CD14-positive monocyte (primary cell): ENCODE measurements at regions not wholly inside any gene's neighbourhood (a gene's known extent, or its start where the extent isn't known, plus 50 kb on each side); places are given as distances from the start of the nearest gene placed in this dataset.

Experiments
- DNase-seq, 3 donors: peaks; one replicate each; pipeline ENCODE4 v3.0.0-alpha.2; 2011 to 2022
- H2AFZ ChIP-seq: 2 replicates; pipeline ENCODE4 v1.6.0; 2012; ENCODE audit warnings: mild to moderate bottlenecking, low read depth, low read length, inconsistent platforms; ENCODE audit not compliant: insufficient read depth, poor library complexity, severe bottlenecking
- H3K27ac ChIP-seq, 2 donors: 1 replicate in 1 of 2; 2 replicates in 1 of 2; pipeline ENCODE4 v1.5.1; 2012 to 2013; ENCODE audit warnings: low read length in 2 of 2, control low read depth in 1 of 2, inconsistent platforms in 1 of 2, low read depth in 1 of 2, mild to moderate bottlenecking in 1 of 2
- H3K27me3 ChIP-seq, 2 donors: one replicate each; pipeline versions ENCODE4 v1.6.0 to v1.6.1; 2011 to 2013; ENCODE audit warnings: low read length in 2 of 2; ENCODE audit not compliant: control insufficient read depth in 2 of 2, insufficient read depth in 2 of 2
- H3K36me3 ChIP-seq, 2 donors: replicated peaks in 1 of 2; 1 replicate in 1 of 2; 2 replicates in 1 of 2; pipeline versions ENCODE4 v1.5.1 to v1.6.1; 2012 to 2013; ENCODE audit warnings: low read length in 2 of 2, control low read depth in 1 of 2, inconsistent platforms in 1 of 2, mild to moderate bottlenecking in 1 of 2; ENCODE audit not compliant: insufficient read depth in 2 of 2, control insufficient read depth in 1 of 2
- H3K4me1 ChIP-seq, 2 donors: 1 replicate in 1 of 2; 2 replicates in 1 of 2; pipeline versions ENCODE4 v1.5.1 to v1.6.1; 2012 to 2013; ENCODE audit warnings: low read length in 2 of 2, control low read depth in 1 of 2, inconsistent platforms in 1 of 2, mild to moderate bottlenecking in 1 of 2, moderate library complexity in 1 of 2; ENCODE audit not compliant: insufficient read depth in 2 of 2, control insufficient read depth in 1 of 2
- H3K4me2 ChIP-seq: replicated peaks from 2 replicates; pipeline ENCODE3; 2012; ENCODE audit warnings: low read length, moderate library complexity, mild to moderate bottlenecking; ENCODE audit not compliant: poor library complexity, severe bottlenecking; ENCODE audit errors: extremely low read depth
- H3K4me3 ChIP-seq, 3 experiments: fragments of 200-600 bp in 1 of 3; sonication (generic) in 1 of 3; replicated peaks in 1 of 3; 1 replicate in 2 of 3; 2 replicates in 1 of 3; pipeline ENCODE4 v1.5.1; 2011 to 2013; ENCODE audit warnings: low read length in 3 of 3, mild to moderate bottlenecking in 3 of 3, control low read depth in 2 of 3, low read depth in 2 of 3, inconsistent platforms in 1 of 3, moderate library complexity in 1 of 3
- H3K79me2 ChIP-seq: 2 replicates; pipeline ENCODE4 v1.6.0; 2012; ENCODE audit warnings: mild to moderate bottlenecking, control low read depth, inconsistent platforms, low read length, moderate library complexity; ENCODE audit not compliant: insufficient read depth
- H3K9ac ChIP-seq: 2 replicates; pipeline ENCODE4 v1.6.0; 2017; ENCODE audit warnings: low read length, mild to moderate bottlenecking; ENCODE audit not compliant: insufficient read depth, poor library complexity, severe bottlenecking
- H3K9me3 ChIP-seq, 2 donors: replicated peaks in 1 of 2; 1 replicate in 1 of 2; 2 replicates in 1 of 2; pipeline versions ENCODE4 v1.5.1 to v1.6.1; 2012 to 2013; ENCODE audit warnings: low read length in 2 of 2, control low read depth in 1 of 2; ENCODE audit not compliant: control insufficient read depth in 1 of 2, insufficient read depth in 1 of 2
- H4K20me1 ChIP-seq: 2 replicates; pipeline ENCODE4 v1.6.0; 2012; ENCODE audit warnings: mild to moderate bottlenecking, low read length, control low read depth, moderate library complexity; ENCODE audit not compliant: insufficient read depth
- H3K27ac Mint-ChIP-seq, 7 donors: one replicate each; pipeline ENCODE4 v1.8.0; 2020; ENCODE audit warnings: mild to moderate bottlenecking in 7 of 7, mixed read lengths in 7 of 7, moderate library complexity in 6 of 7, inconsistent platforms in 2 of 7
- H3K27me3 Mint-ChIP-seq, 3 donors: one replicate each; pipeline ENCODE4 v1.8.0; 2021 to 2022; ENCODE audit warnings: low read depth in 3 of 3, mild to moderate bottlenecking in 3 of 3, mixed read lengths in 3 of 3, moderate library complexity in 3 of 3, inconsistent platforms in 1 of 3
- H3K36me3 Mint-ChIP-seq, 2 donors: one replicate each; pipeline ENCODE4 v1.8.0; 2020; ENCODE audit warnings: mixed read lengths in 2 of 2, inconsistent platforms in 1 of 2, mild to moderate bottlenecking in 1 of 2
- H3K4me1 Mint-ChIP-seq: one replicate; pipeline ENCODE4 v1.8.0; 2020; ENCODE audit warnings: mild to moderate bottlenecking, mixed read lengths
- H3K4me3 Mint-ChIP-seq, 2 donors: one replicate each; pipeline ENCODE4 v1.8.0; 2020; ENCODE audit warnings: mild to moderate bottlenecking in 2 of 2, mixed read lengths in 2 of 2, moderate library complexity in 1 of 2
- H3K9me3 Mint-ChIP-seq, 7 donors: one replicate each; pipeline ENCODE4 v1.8.0; 2020 to 2022; ENCODE audit warnings: mixed read lengths in 7 of 7, mild to moderate bottlenecking in 6 of 7, moderate library complexity in 6 of 7, inconsistent platforms in 2 of 7
- WGBS: methylation state at CpG from one replicate; pipeline ENCODE4 v1.1.5; 2013; ENCODE audit warnings: missing lambda C conversion rate; ENCODE audit not compliant: insufficient coverage; 5-methylcytosine and 5-hydroxymethylcytosine counted together
- intact Hi-C, 2 donors: fragments of 100-400 bp; cut with micrococcal nuclease; formaldehyde crosslinking; loops; one replicate each; pipeline versions ENCODE4 v1.15.0 to v1.15.1; 2023
- TF ChIP-seq, protein P1 (sequence below): fragments of 200-600 bp; IDR thresholded peaks from one replicate; pipeline ENCODE4 v1.8.0; 2022; ENCODE audit warnings: antibody characterized with exemption, mild to moderate bottlenecking

DNA sequence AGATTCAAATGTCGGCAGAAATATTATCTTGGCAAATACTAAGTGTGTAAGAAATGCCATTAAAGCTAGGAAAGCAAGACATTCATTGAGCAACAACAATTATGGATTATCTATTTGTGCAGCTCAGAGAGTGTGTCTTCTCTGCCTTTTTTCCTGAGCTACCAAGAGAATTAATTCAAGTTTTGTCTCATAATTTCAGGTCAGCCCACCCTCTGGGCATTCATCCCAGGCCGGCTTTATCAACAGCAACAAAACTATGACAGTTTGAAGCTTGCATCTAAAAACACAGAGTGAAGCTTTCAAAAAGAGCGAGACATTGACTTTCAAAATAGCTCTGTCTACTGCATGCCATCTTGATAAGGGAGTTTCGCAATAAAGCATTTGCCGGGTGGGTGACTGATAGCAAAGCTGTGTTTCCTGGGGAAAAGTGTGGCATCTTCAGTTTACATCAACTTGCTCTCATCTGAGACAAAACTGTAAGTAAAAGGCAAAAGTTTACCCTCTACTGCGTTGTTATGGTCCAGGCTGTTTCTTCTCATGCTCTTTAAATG, 182.4 kb downstream of the IRX1 start:
- no peak overlapping the region for H3K4me2 ChIP-seq
- no peak overlapping the region for H3K9ac ChIP-seq
- no peaks in the 10 kb centered on the region for H3K36me3 ChIP-seq
- no peak overlapping the region for H2AFZ ChIP-seq
- no peak overlapping the region for H3K27ac Mint-ChIP-seq
- DNase-seq, result no peak
- no peaks in the 10 kb centered on the region for H3K79me2 ChIP-seq
- H3K27me3 ChIP-seq, result no peaks in the 10 kb centered on the region
- H3K4me1 Mint-ChIP-seq, result no peaks in the 10 kb centered on the region
- H4K20me1 ChIP-seq, result no peaks in the 10 kb centered on the region
- 46% methylated on average over 4 of the region's 6 CpGs for WGBS
- H3K27ac ChIP-seq, result no peak overlapping the region
- peaks cover 7 to 28% (median 14%) of the 10 kb centered on the region in 7 donors for H3K9me3 Mint-ChIP-seq
- H3K4me3 Mint-ChIP-seq, result no peak overlapping the region
- intact Hi-C loops, result no loop called here
- no peaks in the 10 kb centered on the region for H3K36me3 Mint-ChIP-seq
- H3K27me3 Mint-ChIP-seq, result peaks cover 0 to 3% (median 0%) of the 10 kb centered on the region in 3 donors
- H3K4me1 ChIP-seq, result no peaks in the 10 kb centered on the region
- peaks cover 24% of the 10 kb centered on the region in 2 donors for H3K9me3 ChIP-seq
- H3K4me3 ChIP-seq, result no peak overlapping the region
- TF ChIP-seq, protein P1, sequence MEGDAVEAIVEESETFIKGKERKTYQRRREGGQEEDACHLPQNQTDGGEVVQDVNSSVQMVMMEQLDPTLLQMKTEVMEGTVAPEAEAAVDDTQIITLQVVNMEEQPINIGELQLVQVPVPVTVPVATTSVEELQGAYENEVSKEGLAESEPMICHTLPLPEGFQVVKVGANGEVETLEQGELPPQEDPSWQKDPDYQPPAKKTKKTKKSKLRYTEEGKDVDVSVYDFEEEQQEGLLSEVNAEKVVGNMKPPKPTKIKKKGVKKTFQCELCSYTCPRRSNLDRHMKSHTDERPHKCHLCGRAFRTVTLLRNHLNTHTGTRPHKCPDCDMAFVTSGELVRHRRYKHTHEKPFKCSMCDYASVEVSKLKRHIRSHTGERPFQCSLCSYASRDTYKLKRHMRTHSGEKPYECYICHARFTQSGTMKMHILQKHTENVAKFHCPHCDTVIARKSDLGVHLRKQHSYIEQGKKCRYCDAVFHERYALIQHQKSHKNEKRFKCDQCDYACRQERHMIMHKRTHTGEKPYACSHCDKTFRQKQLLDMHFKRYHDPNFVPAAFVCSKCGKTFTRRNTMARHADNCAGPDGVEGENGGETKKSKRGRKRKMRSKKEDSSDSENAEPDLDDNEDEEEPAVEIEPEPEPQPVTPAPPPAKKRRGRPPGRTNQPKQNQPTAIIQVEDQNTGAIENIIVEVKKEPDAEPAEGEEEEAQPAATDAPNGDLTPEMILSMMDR, result no peak

DNA sequence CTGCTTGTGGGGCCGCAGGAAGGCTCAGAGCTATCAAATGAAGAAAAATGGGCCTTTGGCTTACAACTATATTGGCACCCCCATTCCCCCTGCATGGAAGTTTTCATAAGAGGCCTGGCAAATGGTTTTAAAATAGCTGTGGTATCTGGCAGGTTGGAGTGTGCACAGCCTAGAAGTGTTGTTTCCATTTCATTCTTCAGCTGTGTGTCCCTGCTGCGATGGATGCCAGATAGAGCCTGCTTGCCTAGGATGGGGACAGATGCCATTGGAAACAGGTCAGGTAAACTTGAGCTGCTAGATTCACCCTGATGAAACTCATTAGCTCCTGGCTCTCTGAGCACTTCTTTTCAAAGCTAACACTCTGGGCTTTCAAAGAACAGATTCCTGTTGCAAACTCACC, 183.3 kb downstream of the IRX1 start:
- WGBS, result 92% methylated on average over 2 of the region's 2 CpGs
- intact Hi-C loops, result no loop called here
- Histone ChIP-seq H3K27me3 (no peaks in the 10 kb centered on the region), H3K4me1 (no peaks in the 10 kb centered on the region), H3K27ac (no peak overlapping the region), H2AFZ (no peak overlapping the region), H3K79me2 (no peaks in the 10 kb centered on the region), H3K36me3 (no peaks in the 10 kb centered on the region), H3K9me3 (peaks cover 24% of the 10 kb centered on the region in 2 donors), H3K9ac (no peak overlapping the region), H4K20me1 (no peaks in the 10 kb centered on the region), H3K4me2 (no peak overlapping the region), H3K4me3 (no peak overlapping the region)
- Mint-ChIP-seq H3K36me3 (no peaks in the 10 kb centered on the region), H3K9me3 (peaks cover 7 to 28% (median 13%) of the 10 kb centered on the region in 7 donors), H3K27ac (no peak overlapping the region), H3K4me3 (no peak overlapping the region), H3K27me3 (peaks cover 0 to 3% (median 0%) of the 10 kb centered on the region in 3 donors), H3K4me1 (no peaks in the 10 kb centered on the region)
- no peak for DNase-seq
- TF ChIP-seq, protein P1, result no peak
